Activated CD4-positive, CD25-positive, alpha-beta regulatory T cell (primary cell): ENCODE measurements at regions not wholly inside any gene's neighbourhood (a gene's known extent, or its start where the extent isn't known, plus 50 kb on each side); places are given as distances from the start of the nearest gene placed in this dataset.
"Not testable (repeated sequence)": the region's sequence is repeated elsewhere in the genome, so short reads cannot be mapped to it uniquely, and the experiment has no call there.

Experiments used
- DNase-seq, 4 experiments: peaks; one replicate each; lab custom pipeline; 2025; lab: John Stamatoyannopoulos, UW

DNA sequence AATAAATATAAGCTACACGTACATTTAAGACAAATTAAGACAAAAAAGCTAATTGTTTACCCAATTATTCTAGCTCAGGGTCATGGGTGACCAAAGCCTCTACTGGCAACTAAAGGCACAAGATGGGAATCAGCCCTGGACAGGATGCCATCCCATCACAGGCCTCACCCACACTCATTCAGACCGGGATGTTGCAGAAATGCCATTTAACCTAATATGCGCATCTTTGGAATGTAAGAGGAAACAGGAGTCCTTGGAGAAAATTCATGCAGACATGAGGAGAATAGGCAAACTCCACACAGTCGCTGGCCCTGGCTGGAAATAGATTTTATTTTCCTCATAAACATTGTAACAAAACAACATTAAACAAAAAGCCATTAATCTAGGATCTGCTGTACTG is 2003.8 kb upstream of the CDH9 start:
- no peak for DNase-seq

DNA sequence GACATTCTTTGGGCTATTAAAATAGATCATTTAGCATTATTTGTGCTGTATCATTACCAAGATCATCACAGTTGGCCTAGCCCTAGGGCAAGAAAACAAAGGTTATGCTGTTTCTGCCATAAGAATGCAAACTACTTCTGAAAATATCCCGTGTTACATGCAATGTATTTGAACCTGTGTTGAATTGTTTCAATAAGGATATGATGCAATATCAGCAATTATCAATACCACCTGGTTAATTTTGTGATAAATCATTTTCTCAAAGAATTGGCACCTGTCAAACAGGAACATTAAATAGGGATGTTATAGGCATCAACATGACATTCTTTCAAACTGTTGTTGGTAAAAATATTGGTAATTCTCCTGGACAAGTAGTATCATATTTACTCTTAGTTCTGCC is 2002.0 kb upstream of the CDH9 start:
- DNase-seq: no peak

DNA sequence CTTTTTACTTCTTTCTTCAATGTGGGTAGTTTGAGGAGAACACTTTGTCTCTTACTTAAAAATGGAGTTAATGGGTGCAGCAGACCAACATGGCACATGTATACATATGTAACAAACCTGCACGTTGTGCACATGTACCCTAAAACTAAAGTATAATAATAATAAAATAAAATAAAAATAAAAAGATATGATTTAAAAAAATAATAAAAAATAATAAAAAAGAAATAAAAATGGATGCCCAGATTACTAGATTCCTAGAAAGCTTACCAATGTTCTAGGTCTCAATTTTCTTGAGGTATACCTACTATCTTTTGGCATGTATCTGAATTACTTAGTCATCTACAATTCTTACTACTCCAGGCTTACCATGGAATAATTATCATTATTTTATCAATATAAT is 2001.6 kb upstream of the CDH9 start:
- DNase-seq: no peak

DNA sequence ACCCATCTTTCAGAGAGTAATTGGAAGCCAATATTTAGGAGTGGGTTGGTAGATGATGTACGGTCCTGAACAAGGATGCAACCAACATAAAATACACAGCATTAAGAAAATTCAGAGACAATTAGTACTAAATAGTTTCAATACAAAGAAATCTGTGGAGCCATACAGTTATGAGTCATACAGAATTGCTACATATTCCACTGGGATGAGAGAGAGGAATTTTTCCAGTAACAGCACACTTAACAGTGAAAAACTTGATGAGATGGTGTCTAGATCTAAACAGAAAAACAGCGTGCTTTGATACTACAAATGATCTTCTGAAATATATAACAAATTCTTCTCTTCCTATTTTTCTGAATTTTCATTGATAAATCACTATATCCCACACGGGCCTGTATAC is 1999.3 kb upstream of the CDH9 start:
- DNase-seq: no peak

DNA sequence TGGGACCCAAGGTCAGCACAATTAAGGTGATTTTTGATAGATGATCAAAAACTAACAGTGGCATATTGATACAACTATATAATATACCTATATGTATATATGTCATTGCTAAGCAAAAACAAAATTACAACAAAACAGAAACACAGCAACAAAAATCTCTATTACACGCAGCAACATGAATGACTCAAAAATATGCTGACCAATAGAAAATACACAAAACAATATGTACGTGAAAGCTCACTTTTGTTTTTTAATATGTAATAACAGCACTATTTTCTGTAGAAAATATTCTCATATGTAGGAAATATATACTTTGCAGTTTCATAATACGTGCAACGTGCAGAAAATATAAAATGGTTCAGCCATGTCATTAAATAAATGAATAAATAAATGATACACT is 1985.7 kb upstream of the CDH9 start:
- DNase-seq: no peak

DNA sequence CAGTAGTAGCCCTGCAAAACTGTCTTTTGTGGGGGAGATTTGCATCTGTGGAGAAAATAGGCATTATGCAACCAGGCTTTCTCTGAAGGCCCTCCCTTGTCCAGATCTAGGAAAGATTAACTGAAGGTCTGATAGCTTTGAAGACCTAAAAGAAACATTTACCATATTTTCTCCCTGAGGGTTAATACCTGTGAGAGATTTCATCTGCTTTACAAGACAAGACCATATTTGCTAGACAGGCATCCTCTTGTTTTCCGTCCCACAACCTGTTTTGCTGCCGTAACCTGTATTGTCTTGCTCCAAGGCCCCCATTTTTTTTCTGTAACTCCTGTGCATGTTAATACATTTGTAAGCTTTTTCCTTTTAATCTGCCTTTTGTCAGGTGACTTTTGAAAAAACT is 1985.2 kb upstream of the CDH9 start:
- no peak for DNase-seq

GRCh38 chr5:29017501-29017900 is 1979.1 kb upstream of the CDH9 start:
- DNase-seq: no peak

DNA sequence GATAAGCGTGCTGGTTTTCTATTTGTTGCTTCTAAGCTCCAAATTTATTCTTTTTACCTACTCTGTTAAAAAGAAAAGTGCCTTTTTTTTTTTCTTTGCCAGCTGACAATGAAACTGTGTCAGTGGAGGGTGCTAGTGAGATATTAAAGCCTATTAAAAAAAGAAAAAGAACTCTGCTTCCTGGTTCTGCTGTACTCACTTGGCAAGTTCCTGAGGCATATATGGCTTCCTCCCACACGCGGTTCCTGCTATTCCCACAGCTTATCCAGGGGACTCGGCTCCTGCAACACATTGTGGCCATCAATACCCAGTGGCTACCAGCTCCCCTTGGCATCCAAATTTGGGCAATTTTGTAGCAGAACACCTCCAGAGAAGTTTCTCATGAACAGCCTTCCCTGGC is 1977.7 kb upstream of the CDH9 start:
- DNase-seq: no peak

GRCh38 chr5:29015523-29015922 is 1977.1 kb upstream of the CDH9 start:
- DNase-seq: no peak

GRCh38 chr5:29005386-29005785 is 1967.0 kb upstream of the CDH9 start:
- DNase-seq: no peak

- DNase-seq: no peak
Observed at GRCh38 chr5:29002481-29002880, 1964.1 kb upstream of the CDH9 start.

DNA sequence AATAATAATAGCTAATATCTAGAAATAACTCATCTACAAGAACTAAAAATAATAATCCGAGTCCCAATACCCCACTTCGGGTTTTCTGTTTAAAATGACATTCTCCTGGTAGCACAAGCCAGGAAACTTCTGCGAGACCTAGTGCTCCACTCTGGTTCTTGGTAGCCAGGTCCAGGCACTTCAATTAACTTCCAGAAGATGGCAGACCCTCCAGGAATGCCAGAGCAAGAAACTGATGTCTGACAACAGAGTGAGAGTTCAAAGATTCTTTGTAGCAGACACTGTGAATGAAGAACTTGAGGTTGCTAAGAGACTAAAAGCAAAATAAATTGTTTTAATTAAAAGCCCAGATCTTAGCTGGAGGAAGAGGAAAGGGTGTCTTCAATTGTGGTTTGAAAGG is 1963.3 kb upstream of the CDH9 start:
- no peak for DNase-seq

GRCh38 chr5:28984639-28985038 is 1946.3 kb upstream of the CDH9 start:
- no peak for DNase-seq

DNA sequence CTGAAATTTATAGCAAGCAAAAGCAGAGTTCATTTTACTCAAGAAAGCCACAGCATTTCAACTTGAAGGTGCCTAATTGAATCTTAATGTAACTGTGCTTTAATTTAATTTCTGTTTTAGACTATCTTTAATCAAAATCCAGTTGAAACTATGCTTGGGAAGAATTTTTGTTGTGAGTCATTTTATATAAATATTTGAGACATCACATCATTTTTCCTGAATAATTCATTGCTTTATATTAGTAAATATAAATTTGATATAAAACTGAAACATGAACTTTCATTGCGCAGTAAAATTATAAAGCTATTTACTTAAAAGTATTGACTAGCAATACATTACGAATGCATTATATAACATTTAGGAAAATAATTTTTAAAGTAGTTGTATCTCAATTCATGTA is 1937.1 kb upstream of the CDH9 start:
- no peak for DNase-seq

DNA sequence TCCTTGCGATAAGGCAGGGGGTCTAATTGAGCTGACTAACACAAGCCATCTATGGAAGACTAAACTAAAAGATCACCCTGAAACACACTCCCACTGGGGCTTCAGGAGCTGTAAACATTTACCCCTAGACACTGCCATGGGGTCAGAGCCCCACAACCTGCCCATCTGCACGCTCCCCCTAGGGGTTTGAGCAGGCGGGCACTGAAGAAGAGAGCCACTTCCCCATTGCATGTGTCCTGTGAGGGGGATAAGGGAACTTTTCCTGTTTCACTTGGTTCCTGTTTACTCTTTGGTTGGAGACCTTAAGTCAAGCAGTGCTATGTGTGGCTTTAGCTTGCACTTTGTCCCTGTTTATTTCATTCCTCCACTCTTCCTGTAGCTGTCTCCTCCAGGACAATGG is 1929.5 kb upstream of the CDH9 start:
- no peak for DNase-seq

DNA sequence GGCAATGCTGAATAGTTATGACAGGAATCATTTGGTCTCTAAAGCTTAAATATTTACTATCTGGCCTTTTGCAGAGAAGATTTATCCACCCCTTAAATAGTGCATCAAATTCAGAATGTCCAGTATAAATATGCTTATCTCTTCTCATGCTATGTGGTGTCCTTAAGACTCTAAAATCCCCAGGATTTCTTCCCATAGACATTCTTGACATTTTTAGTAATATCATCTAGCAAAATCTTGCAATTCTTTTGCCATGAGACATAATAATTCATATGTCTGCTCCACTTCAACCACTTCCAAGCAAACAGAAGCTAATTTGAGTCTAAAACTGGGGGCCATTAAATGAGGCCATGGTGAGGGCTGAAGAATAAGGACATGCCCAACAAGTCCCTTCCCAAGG is 1923.4 kb upstream of the CDH9 start:
- DNase-seq: no peak

GRCh38 chr5:28958581-28958980 is 1920.2 kb upstream of the CDH9 start:
- no peak for DNase-seq

DNA sequence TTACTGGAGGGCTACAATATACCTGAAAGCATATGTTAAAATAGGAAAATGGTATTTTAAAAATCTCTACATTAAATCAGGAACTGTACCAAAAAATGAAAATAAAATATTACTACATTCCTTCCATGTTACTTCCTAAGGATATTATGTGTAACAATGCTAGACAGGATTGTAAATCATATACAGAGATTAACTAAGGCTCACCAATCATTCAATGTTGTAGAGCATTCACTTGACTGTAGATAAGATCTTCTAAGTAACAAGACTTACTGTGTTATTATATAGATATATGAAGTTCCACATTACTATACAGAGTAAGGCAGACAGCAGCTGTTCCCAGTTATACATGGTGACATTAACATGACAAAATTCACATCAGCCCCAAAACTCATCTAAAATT is 1919.1 kb upstream of the CDH9 start:
- no peak for DNase-seq

DNA sequence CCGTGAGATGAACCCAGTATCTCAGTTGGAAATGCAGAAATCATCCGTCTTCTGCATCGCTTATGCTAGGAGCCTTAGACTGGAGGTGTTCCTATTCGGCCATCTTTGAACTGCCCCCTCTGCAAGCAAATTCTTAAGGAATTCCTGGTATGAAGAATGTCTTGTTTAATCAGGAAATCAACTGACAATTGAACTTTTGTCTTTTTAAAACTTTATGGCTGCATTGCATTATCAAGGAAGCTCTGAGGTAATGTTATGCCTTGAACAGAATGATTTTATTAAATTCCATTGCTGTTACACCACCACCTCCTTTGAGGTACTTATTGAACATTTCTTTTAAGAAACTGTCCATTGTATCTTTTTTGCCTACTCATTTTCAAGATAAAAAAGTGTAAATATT is 1915.7 kb upstream of the CDH9 start:
- DNase-seq: no peak

- DNase-seq: no peak
Observed at GRCh38 chr5:28947865-28948264, 1909.5 kb upstream of the CDH9 start.

GRCh38 chr5:28945859-28946258 is 1907.5 kb upstream of the CDH9 start:
- no peak for DNase-seq

DNA sequence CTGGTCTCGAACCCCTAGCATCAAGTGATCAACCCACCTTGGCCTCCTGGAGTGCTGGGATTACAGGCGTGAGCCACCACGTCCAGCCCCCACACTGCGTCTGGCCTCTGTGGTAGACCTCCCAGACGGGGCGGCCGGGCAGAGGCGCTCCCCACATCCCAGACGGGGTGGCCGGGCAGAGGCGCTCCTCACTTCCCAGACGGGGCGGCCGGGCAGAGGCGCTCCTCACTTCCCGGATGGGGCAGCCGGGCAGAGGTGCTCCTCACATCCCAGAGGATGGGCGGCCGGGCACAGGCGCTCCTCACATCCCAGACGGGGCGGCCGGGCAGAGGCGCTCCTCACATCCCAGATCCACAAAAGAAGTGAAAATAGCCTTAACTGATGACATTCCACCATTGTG is 1891.0 kb upstream of the CDH9 start:
- DNase-seq: not testable (repeated sequence)

- DNase-seq: not testable (repeated sequence)
Observed at GRCh38 chr5:28928327-28928790, 1890.0 kb upstream of the CDH9 start.

- DNase-seq: no peak
Observed at GRCh38 chr5:28927559-28928326, 1889.4 kb upstream of the CDH9 start.
